PC-3 (cell line): ENCODE measurements at regions not wholly inside any gene's neighbourhood (a gene's known extent, or its start where the extent isn't known, plus 50 kb on each side); places are given as distances from the start of the nearest gene placed in this dataset.

Experiments
- ATAC-seq: fragments of 200-7000 bp; cut with Tn5 transposase; 2 replicates; pipeline ENCODE4 v1.9.1; 2020; ENCODE audit warnings: mild to moderate bottlenecking, moderate library complexity
- BruUV-seq: library from RNA; stranded (reverse); fragments of 400-500 nt; replicated peaks from 2 replicates; lab custom pipeline; 2021; lab: Mats Ljungman, UMichigan
- CTCF ChIA-PET: fragments of 300-600 bp; sonication (Branson Sonifier 250); formaldehyde crosslinking; loops from one replicate; lab custom pipeline; 2022; ENCODE audit warnings: antibody characterized with exemption; lab: Charles Lee
- POLR2A ChIA-PET: fragments of 300-600 bp; sonication (Branson Sonifier 250); formaldehyde crosslinking; loops from one replicate; lab custom pipeline; 2022; ENCODE audit warnings: antibody characterized with exemption; ENCODE audit not compliant: unreplicated experiment; lab: Charles Lee
- DNase-seq: peaks from one replicate; pipeline ENCODE4 v3.0.0-alpha.2; 2015
- H2AFZ ChIP-seq: fragments of 300-600 bp; sonication (generic); 2 replicates; pipeline ENCODE4 v1.6.0; 2016; ENCODE audit warnings: antibody characterized with exemption, low read length
- H3F3A ChIP-seq: fragments of 300-600 bp; sonication (generic); one replicate; pipeline ENCODE4 v1.6.0; 2017; ENCODE audit warnings: antibody characterized with exemption, low read length, control low read depth, mild to moderate bottlenecking; ENCODE audit not compliant: unreplicated experiment
- H3K27ac ChIP-seq: fragments of 300-600 bp; sonication (generic); 2 replicates; pipeline ENCODE4 v1.5.1; 2016; ENCODE audit warnings: mild to moderate bottlenecking, low read length
- H3K27me3 ChIP-seq: fragments of 300-600 bp; sonication (generic); 2 replicates; pipeline ENCODE4 v1.6.1; 2016; ENCODE audit warnings: low read length, mixed read lengths
- H3K36me3 ChIP-seq: fragments of 300-600 bp; sonication (generic); 2 replicates; pipeline ENCODE4 v1.6.1; 2016; ENCODE audit warnings: low read depth, mixed run types, low read length, mixed read lengths
- H3K4me1 ChIP-seq: fragments of 300-600 bp; sonication (generic); 2 replicates; pipeline ENCODE4 v1.5.1; 2016; ENCODE audit warnings: low read length; ENCODE audit not compliant: insufficient read depth
- H3K4me2 ChIP-seq: fragments of 300-600 bp; sonication (generic); 2 replicates; pipeline ENCODE4 v1.6.0; 2016; ENCODE audit warnings: low read length
- H3K4me3 ChIP-seq: fragments of 300-600 bp; sonication (generic); 2 replicates; pipeline ENCODE4 v1.5.1; 2016; ENCODE audit warnings: mild to moderate bottlenecking, low read length, mixed read lengths
- H3K79me2 ChIP-seq: fragments of 300-600 bp; sonication (generic); 2 replicates; pipeline ENCODE4 v1.6.1; 2017; ENCODE audit warnings: low read length, mixed read lengths
- H3K9ac ChIP-seq: fragments of 300-600 bp; sonication (generic); 2 replicates; pipeline ENCODE4 v1.6.0; 2016; ENCODE audit warnings: mild to moderate bottlenecking, low read length
- H3K9me2 ChIP-seq: fragments of 300-600 bp; sonication (generic); replicated peaks from 2 replicates; pipeline ENCODE4 v1.6.1; 2016; ENCODE audit warnings: mixed run types, low read length, mixed read lengths
- H3K9me3 ChIP-seq: fragments of 300-600 bp; sonication (generic); 2 replicates; pipeline ENCODE4 v1.6.1; 2016; ENCODE audit warnings: low read length, mixed read lengths
- H4K20me1 ChIP-seq: fragments of 300-600 bp; sonication (generic); 2 replicates; pipeline ENCODE4 v1.6.1; 2016; ENCODE audit warnings: low read length, mixed read lengths
- CTCF ChIP-seq: fragments of 300-600 bp; sonication (generic); conservative IDR thresholded peaks from 2 replicates; pipeline ENCODE4 v1.5.1; 2017; ENCODE audit warnings: antibody characterized with exemption, low read depth, mild to moderate bottlenecking, low read length
- EZH2 ChIP-seq: fragments of 300-600 bp; sonication (generic); IDR thresholded peaks from one replicate; pipeline ENCODE4 v1.6.1; 2017; ENCODE audit warnings: antibody characterized with exemption, mild to moderate bottlenecking, low read length; ENCODE audit not compliant: unreplicated experiment
- EZH2phosphoT487 ChIP-seq: fragments of 300-600 bp; sonication (generic); IDR thresholded peaks from 2 replicates; pipeline ENCODE4 v1.6.1; 2018; ENCODE audit warnings: mild to moderate bottlenecking, antibody characterized with exemption, low read length, borderline replicate concordance
- intact Hi-C: fragments of 100-400 bp; cut with micrococcal nuclease; formaldehyde crosslinking; loops from 2 replicates; pipeline ENCODE4 v1.9.0; 2023

GRCh38 chr5:124238350-124238749 lies 508.1 kb downstream of the ZNF608 start:
- H3K4me3 ChIP-seq = no peak overlapping the region
- no peak overlapping the region for H3K4me2 ChIP-seq
- H3K9me3 ChIP-seq = no peaks in the 10 kb centered on the region
- no peak overlapping the region for H2AFZ ChIP-seq
- ChIA-PET CTCF (no interaction called here), POLR2A (no interaction called here)
- H3K36me3 ChIP-seq = no peaks in the 10 kb centered on the region
- no peak overlapping the region for H3K9ac ChIP-seq
- H3K27ac ChIP-seq = no peak overlapping the region
- no peak for TF ChIP-seq EZH2phosphoT487
- no peak for TF ChIP-seq CTCF
- no peak for TF ChIP-seq EZH2
- no peaks in the 10 kb centered on the region for H3K4me1 ChIP-seq
- no peaks in the 10 kb centered on the region for H3F3A ChIP-seq
- DNase-seq (no peak), ATAC-seq (no peak)
- H3K27me3 ChIP-seq = no peaks in the 10 kb centered on the region
- intact Hi-C loops = no loop called here
- H3K79me2 ChIP-seq = no peaks in the 10 kb centered on the region
- H4K20me1 ChIP-seq = no peaks in the 10 kb centered on the region
- BruUV-seq = no TSS peak
- H3K9me2 ChIP-seq = no peaks in the 10 kb centered on the region

GRCh38 chr5:124237206-124237695 lies 509.2 kb downstream of the ZNF608 start:
- no peak overlapping the region for H3K27ac ChIP-seq
- H3F3A ChIP-seq = no peaks in the 10 kb centered on the region
- H3K36me3 ChIP-seq = no peaks in the 10 kb centered on the region
- H3K9me3 ChIP-seq = no peaks in the 10 kb centered on the region
- no peak overlapping the region for H3K4me3 ChIP-seq
- H3K79me2 ChIP-seq = no peaks in the 10 kb centered on the region
- intact Hi-C loops = no loop called here
- H3K9me2 ChIP-seq = no peaks in the 10 kb centered on the region
- no peak overlapping the region for H3K4me2 ChIP-seq
- CTCF ChIA-PET = no interaction called here
- TF ChIP-seq CTCF = no peak
- no peak for TF ChIP-seq EZH2
- TF ChIP-seq EZH2phosphoT487 = no peak
- DNase-seq = no peak
- no peak overlapping the region for H2AFZ ChIP-seq
- no peak overlapping the region for H3K9ac ChIP-seq
- POLR2A ChIA-PET = no interaction called here
- no peaks in the 10 kb centered on the region for H4K20me1 ChIP-seq
- no peaks in the 10 kb centered on the region for H3K4me1 ChIP-seq
- BruUV-seq = no TSS peak
- no peak for ATAC-seq
- H3K27me3 ChIP-seq = no peaks in the 10 kb centered on the region

- BruUV-seq = no TSS peak
- no peak overlapping the region for H3K27ac ChIP-seq
- intact Hi-C loops = no loop called here
- H3K9me3 ChIP-seq = no peaks in the 10 kb centered on the region
- H3F3A ChIP-seq = no peaks in the 10 kb centered on the region
- H3K4me3 ChIP-seq = no peak overlapping the region
- no peak for DNase-seq
- no peaks in the 10 kb centered on the region for H3K4me1 ChIP-seq
- no peaks in the 10 kb centered on the region for H3K27me3 ChIP-seq
- ChIA-PET CTCF (no interaction called here), POLR2A (no interaction called here)
- TF ChIP-seq CTCF (no peak), EZH2 (no peak), EZH2phosphoT487 (no peak)
- no peaks in the 10 kb centered on the region for H4K20me1 ChIP-seq
- H3K9me2 ChIP-seq = no peaks in the 10 kb centered on the region
- no peak overlapping the region for H3K4me2 ChIP-seq
- H3K79me2 ChIP-seq = no peaks in the 10 kb centered on the region
- no peak overlapping the region for H3K9ac ChIP-seq
- H3K36me3 ChIP-seq = no peaks in the 10 kb centered on the region
- no peak for ATAC-seq
- H2AFZ ChIP-seq = no peak overlapping the region
Measured at GRCh38 chr5:124236361-124237205, 509.9 kb downstream of the ZNF608 start.
